GM18505 (cell line): ENCODE measurements at regions not wholly inside any gene's neighbourhood (a gene's known extent, or its start where the extent isn't known, plus 50 kb on each side); places are given as distances from the start of the nearest gene placed in this dataset.

Experiments
- ATAC-seq: cut with Tn5 transposase; IDR thresholded peaks from one replicate; pipeline ENCODE4 v1.9.1; 2021; ENCODE audit not compliant: unreplicated experiment
- POLR2A ChIP-seq: IDR thresholded peaks from 4 replicates; pipeline ENCODE4 v1.6.1; 2011; ENCODE audit warnings: borderline replicate concordance; ENCODE audit not compliant: insufficient read depth, insufficient read length; ENCODE audit errors: extremely low read depth

DNA sequence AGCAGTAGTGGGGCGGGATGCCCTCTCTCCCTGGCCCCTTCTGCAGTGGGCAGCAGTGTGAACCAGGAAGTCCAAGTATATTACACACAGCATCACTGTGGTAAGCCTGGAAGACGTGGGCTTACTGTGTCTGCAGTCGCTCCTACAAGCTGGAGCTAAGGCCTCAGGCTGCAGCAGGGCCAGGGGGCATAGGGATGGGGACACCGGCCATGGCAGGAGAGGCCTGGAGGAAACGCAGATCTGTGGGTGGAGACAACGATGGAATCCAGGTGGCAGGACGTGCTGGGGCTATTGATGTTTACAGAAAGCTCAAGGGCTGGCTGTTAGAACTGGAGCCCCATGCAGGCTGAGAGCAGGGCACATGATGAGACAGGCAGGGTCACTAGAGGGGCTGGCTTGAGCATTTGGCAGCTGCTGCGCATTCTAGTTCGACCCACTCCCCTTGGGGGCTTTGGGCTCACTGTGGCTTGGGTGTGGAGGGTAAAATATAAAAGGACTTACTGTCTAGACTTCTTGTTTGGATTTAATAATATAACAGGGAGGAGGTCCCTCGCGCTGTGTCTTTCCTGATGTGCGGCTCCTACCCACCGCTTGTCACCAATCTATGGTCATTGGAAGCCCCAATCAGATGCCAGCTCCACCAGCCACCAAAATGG lies 539.5 kb downstream of the TBC1D22A start:
- no peak for ATAC-seq
- TF ChIP-seq POLR2A = no peak

DNA sequence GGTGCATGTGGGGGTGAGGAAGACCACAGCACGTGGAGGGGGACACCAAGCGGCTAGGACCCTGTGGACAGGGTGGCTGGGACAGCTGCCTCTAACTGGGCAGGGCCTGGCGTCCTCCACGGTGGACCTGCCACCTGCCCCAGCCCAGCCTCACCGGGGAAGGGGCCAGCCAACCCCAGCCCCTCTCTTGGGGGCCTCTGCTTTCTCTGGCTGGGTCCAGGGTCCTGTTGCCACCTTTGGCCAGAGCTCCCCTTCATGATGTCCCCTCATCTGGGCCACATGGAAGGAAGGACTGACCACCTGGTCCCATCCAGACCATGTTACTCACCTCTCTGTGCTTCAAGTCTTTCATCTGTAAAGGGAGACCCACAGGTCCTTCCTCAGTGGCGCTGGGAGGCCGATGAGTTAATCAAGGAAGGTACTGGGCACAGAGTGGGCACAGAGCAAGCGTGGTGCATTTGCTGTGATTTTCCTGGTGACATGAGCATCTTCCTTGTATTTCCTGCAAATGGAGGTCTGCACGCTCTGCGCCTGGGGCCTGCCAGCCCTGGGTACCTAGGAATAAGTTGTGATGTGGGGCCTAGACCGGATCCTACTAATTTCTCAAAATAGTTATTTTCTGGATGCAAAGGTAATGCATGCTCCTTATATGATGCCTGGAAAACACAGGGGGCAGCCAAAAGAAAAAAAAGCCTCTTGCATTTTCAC lies 538.4 kb downstream of the TBC1D22A start:
- ATAC-seq = no peak
- TF ChIP-seq POLR2A = no peak

DNA sequence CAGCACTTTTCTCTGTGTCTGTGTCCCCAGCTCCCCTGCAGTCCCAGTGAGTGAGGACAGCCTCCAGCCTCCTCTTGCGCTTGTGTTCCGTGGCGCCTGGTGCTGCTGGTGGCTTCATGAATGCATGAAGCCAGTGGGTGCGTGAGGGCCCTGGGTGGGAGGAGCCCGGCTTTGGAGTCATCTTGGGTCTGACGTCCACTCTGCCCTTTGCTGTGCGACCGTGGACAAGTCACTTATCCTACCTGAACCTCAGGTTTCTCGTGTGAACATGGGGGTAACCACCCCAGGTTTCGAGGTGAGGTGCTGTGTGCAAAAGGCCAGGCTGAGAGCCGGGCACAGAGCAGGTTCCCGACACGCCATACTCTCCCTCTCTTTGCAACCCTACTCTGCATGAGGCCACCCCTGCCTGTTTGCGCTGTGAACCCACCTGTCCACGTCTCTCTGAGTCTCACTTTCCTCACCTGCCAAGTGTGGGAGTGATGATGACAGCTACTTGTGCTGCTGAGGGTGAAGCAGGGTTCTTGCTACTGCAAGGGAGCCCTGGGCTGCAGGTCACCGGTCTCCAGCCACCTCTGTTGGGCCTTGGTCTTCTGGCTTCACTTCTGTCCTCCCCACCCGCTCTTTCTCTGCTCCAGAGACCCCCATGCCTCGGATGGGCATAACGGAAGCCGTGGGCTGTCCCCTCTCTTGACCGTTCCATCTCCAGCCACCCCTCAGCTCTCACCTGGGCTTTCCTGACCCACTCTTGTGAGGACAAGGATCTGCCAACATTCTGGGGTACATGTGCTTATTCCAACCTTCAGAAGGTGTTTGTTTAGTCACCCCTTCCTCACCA lies 537.6 kb downstream of the TBC1D22A start:
- ATAC-seq = no peak
- no peak for TF ChIP-seq POLR2A

DNA sequence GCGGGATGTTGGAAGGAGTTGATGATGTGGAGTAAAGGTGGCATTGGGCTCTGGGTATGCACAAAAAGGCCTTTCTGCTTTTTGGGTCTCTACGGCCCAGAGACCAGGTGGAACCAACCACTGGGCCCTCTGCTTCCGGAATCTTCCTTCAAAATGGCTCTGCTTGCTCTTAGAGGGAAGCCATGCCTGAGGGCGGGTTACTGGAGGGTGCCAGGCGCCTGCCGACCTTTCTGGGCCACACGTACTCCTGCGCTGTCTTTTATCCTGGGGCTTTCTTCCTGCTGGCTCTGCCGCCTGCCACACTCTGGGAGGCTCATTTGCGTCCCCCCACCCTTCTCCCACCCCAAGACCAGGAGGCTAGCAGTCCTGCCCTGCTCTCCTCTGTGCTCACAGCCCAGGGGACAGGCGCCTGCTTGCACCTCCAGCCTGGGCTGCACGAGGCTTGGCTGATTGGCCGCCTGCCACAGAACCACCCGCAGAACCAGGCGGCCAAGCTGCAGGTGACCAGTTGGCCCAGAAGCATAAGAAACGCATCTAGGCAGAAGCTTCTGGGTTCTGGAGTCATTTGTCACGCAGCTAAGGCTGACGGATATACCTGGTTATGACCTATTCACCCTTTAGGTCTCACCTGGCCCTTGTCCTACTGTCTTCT lies 536.9 kb downstream of the TBC1D22A start:
- no peak for ATAC-seq
- no peak for TF ChIP-seq POLR2A

DNA sequence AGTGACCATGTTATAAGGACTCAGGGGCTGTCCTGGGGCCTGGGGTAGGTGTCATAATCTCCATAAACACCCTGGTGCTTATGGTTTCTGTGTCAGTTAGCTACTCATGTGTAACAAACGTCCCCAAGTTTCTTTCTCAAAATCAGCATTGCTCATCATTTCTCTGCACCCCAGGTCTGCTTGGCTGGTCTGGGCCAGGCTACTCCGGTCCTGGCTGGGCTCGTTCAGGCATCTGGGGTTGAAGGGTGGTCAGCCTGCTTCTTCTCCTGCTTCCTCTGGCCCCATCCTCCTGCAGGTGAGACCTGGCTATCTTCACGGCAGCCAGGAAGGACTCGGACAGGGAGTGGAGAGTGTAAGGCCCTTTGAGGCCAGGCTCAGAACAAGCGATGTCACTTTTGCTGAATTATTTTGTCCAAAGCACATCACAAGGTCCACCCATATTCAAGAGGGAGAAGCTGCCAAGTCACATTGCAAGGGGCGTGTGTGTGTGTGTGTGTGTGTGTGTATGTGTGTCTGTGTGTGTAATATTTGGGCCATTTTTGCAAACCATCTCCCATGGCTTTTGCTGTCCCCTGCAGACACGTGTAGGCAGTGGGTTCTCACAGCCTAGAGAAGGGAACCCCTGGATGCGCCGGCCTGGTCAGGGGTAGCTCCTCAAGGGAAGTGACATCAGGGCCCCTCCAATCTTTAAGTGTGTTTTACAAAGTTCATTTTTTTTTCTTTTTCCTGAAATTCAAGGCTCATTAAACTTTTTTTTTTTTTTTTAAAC lies 535.8 kb downstream of the TBC1D22A start:
- ATAC-seq = no peak
- TF ChIP-seq POLR2A = no peak

DNA sequence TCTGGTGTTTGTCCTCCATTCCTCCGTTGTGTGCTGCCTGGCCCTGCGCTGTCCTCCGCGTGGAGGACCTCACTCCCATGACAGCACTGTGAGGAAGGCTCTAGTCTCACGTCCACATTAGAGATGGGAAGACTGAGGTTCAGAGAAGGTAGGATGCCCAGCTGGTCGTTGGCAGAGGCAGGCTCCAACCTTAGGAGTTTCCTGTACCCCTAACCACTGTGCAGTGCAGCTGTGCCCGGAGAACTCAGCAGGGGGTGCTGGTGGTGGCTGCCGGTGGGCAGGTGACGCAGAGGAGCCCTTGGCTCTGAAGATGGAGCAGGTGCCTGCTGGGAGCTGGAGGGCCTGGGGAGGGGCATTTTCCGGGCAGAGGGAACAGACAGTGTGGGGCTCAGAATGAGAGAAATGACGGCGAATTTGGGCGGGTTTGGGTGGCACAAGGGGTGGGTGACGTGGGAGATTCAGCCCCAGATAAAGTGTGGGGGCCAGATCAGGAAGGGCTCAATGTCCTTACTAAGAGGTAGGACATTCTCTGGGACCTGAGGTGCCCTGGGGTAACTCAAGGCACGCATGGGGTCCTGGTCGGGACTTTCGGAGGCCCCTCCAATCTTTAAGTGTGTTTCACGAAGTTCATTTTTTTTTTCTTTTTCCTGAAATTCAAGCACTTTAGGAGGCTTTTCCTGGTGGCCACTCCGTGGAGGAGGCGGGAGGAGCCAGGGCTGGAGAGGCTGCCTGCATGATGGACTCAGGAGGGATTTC lies 535.0 kb downstream of the TBC1D22A start:
- TF ChIP-seq POLR2A = no peak
- ATAC-seq = no peak

DNA sequence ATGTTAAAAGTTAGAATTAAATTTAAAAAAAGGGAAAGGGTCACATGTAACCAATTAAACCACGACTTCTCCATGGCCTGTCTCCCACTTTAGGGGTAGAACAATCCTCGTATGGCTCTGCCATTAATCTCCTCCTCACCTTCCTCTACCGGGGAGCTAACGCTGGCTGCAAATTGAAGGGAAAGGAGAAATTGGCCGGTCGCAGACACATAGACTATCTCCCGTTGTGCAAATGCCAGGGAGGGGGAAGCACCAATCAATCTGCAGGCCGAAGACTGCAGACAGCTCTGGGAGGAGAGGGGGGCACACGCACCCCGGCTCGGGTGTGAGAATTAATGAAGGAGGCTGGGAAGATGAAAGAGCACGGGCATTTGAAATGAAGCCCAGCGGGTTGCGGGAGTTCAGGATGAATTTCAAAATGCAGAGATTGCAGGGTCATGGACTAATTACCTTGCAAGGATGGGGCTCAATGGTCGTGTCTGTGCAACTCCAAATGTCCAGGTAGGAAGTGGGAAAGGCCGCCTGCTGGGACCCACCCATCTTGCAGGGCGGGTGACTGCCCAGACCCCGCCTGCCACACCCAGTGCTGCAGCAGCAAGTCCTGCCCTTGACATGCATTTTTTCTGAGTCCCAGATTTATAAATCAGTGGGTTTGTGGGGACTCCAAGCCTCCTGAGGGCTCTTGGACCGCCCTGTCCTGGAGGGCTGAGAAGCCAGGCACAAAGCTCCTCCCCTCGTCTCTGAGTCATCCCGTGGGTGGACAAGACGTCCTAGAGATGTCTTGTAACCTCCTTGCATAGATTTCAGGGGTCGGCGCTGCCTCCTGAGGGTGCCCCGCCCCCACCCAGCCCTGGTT lies 534.2 kb downstream of the TBC1D22A start:
- ATAC-seq = no peak
- no peak for TF ChIP-seq POLR2A

DNA sequence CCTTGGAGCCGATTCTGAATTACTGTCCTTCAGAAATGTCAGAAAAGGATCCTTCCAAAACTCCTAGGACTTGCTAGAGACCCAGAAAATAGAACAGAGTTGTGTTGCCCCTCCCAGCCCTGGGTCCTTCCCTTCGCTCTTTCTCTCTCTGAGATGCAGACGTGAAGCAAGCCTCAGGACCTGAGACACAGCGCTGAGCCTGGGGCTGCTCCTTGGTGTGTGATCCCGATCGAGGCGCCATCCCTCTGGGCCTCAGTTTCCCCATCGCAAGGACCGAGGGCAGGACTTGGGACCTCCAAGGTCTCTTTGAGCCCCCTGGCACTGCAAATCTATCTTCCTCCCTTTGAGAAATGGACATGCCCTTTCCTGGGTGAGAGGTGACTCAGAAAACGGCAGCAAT lies 533.5 kb downstream of the TBC1D22A start:
- TF ChIP-seq POLR2A = no peak
- no peak for ATAC-seq

DNA sequence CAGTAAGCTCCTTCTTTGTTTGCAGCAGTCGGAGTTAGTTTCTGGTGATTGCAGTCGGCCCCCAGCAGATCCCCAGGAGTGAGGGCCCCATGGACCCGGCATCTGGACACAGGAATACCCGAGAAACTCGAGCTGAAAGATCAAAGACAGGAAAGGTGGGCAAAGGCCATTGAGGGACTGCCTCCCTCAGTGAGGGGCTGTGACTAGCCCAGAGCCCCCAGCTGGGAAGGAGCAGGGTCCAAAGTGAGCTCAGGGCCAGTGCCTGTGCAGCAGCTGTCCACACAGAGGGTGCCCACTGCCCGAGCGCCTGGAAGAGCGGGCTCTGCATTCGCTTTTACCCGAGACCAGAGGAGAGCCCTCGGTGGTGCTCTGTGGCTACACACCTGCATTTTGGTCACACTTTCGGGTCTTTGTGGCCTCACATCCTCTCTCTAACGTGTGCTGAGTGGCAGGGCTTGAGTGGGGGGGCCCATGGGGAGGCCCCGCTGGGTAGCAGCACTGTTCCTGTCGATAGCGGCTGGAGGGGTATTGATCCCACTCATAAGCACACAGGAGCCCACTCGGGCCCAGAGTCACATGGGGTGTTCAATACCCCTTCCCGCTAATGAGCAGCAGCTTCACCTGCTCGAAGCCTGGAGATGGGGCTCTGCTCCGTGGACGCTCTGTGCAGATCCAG lies 532.9 kb downstream of the TBC1D22A start:
- TF ChIP-seq POLR2A = no peak

DNA sequence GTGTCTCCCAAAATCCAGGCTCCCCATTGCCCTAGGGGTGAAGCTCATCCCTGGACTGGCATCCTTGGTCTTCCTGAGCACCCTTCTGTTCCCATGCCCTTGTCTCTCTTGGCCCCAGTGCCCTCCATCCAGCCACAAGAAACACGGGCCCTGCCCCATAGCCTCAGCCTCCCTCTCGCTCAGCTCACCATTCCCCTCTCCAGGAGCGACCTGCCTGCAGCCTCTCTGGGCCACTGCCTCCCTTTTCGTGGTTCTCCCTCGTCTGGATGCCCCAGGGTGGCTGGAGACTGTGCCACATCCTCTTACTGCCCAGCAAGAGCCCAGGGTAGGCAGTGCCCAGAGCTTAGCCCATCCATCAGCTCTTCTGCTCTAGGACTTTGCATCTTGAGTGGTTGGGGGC lies 532.1 kb downstream of the TBC1D22A start:
- TF ChIP-seq POLR2A = no peak
- ATAC-seq = no peak

More for the DNA sequence above, 532.9 kb downstream of the TBC1D22A start:
- no peak for ATAC-seq

DNA sequence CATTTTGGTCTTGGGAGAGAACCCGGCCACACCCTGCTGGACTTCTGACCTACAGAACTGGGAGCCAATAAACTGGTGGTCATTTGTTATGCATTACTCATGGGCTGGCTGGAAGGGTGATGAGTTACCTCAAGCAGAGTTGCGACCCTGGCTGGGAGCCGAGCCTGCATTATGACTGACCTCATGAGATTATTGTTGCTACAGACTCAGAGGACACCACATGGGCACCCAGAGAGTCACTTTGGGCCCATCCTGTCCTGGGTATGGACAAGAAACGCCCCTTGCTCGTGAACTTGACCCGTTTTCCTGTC lies 531.7 kb downstream of the TBC1D22A start:
- TF ChIP-seq POLR2A = no peak
- ATAC-seq = no peak
